HL-60 (cell line): ENCODE measurements at regions not wholly inside any gene's neighbourhood (a gene's known extent, or its start where the extent isn't known, plus 50 kb on each side); places are given as distances from the start of the nearest gene placed in this dataset.

Experiments used
- DNase-seq, 2 experiments: peaks; one replicate each; pipeline ENCODE4 v3.0.0-alpha.2; 2010 to 2020; ENCODE audit warnings: low read depth in 1 of 2, low spot score in 1 of 2
- H3K27ac ChIP-seq: fragments of 250-450 bp; sonication (Bioruptor Pico); replicated peaks from 2 replicates; pipeline ENCODE4 v1.5.1; 2020; ENCODE audit warnings: mild to moderate bottlenecking, moderate library complexity
- H3K27me3 ChIP-seq: fragments of 250-450 bp; sonication (Bioruptor Pico); 2 replicates; pipeline ENCODE4 v1.5.1; 2021; ENCODE audit warnings: mild to moderate bottlenecking, moderate library complexity; ENCODE audit not compliant: insufficient read depth, poor library complexity, severe bottlenecking
- H3K4me3 ChIP-seq: replicated peaks from 2 replicates; pipeline ENCODE4 v1.5.1; 2011; ENCODE audit warnings: mild to moderate bottlenecking, control low read depth, low read length; ENCODE audit not compliant: insufficient read depth
- GABPA ChIP-seq: IDR thresholded peaks from 2 replicates; pipeline ENCODE4 v1.6.1; 2012; ENCODE audit warnings: low read depth
- POLR2AphosphoS5 ChIP-seq: IDR thresholded peaks from 2 replicates; pipeline ENCODE4 v1.6.1; 2012; ENCODE audit warnings: low read depth
- SPI1 ChIP-seq: IDR thresholded peaks from 2 replicates; pipeline ENCODE4 v1.6.1; 2012; ENCODE audit warnings: low read depth, mild to moderate bottlenecking, borderline replicate concordance
- TF ChIP-seq, protein P1 (sequence below): IDR thresholded peaks from 2 replicates; pipeline ENCODE4 v1.6.1; 2012; ENCODE audit warnings: low read depth; ENCODE audit not compliant: insufficient replicate concordance
- TF ChIP-seq, protein P2 (sequence below): IDR thresholded peaks from one replicate; pipeline ENCODE4 v1.5.1; 2011; ENCODE audit warnings: low read length, control low read depth, inconsistent platforms; ENCODE audit not compliant: insufficient read depth

DNA sequence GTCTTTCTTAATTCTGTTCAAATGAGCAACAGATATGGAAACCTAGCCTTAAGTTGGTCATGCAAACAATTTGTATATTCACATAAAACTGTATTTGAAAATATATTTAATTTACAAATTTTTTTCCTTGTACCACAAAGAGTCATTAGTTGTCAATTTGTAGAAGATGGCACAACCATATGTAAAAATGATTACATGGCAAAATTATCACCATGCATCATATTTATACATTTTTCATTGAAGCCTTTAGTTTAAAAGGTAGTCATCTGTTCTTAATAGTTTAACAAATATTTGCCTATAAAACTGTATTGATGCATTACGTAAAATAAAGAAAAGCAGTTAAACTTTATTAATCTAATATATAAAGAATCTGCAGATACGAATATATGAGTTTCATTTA lies 1306.8 kb upstream of the ADGRB3 start:
- no peak for DNase-seq
- Histone ChIP-seq H3K27ac (no peak overlapping the region), H3K4me3 (no peak overlapping the region), H3K27me3 (no peaks in the 10 kb centered on the region)
- TF ChIP-seq, protein P1, sequence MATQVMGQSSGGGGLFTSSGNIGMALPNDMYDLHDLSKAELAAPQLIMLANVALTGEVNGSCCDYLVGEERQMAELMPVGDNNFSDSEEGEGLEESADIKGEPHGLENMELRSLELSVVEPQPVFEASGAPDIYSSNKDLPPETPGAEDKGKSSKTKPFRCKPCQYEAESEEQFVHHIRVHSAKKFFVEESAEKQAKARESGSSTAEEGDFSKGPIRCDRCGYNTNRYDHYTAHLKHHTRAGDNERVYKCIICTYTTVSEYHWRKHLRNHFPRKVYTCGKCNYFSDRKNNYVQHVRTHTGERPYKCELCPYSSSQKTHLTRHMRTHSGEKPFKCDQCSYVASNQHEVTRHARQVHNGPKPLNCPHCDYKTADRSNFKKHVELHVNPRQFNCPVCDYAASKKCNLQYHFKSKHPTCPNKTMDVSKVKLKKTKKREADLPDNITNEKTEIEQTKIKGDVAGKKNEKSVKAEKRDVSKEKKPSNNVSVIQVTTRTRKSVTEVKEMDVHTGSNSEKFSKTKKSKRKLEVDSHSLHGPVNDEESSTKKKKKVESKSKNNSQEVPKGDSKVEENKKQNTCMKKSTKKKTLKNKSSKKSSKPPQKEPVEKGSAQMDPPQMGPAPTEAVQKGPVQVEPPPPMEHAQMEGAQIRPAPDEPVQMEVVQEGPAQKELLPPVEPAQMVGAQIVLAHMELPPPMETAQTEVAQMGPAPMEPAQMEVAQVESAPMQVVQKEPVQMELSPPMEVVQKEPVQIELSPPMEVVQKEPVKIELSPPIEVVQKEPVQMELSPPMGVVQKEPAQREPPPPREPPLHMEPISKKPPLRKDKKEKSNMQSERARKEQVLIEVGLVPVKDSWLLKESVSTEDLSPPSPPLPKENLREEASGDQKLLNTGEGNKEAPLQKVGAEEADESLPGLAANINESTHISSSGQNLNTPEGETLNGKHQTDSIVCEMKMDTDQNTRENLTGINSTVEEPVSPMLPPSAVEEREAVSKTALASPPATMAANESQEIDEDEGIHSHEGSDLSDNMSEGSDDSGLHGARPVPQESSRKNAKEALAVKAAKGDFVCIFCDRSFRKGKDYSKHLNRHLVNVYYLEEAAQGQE, result no peak

DNA sequence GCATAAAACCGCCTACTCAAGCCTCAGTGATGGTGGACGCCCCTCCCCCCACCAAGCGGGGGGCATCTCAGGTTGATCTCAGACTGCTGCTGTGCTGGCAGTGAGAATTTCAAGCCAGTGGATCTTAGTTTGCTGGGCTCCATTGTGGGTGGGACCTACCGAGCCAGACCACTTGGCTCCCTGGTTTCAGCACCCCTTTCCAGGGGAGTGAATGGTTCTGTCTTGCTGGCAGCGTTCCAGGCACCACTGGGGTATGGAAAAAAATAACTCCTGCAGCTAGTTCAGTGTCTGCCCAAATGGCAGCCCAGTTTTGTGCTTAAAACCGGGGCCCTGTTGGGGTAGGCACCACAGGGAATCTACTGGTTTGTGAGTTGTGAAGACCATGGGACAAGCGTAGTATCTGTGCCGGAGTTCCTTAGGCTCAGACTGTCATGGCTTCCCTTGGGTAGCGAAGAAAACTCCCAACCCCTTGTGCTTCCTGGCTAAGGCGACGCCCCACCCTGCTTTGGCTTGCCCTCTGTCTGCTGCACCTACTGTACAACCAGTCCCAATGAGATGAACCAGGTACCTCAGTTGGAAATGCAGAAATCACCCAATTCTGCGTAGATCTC lies 1334.5 kb upstream of the ADGRB3 start:
- no peak for DNase-seq
- Histone ChIP-seq H3K27ac (no peak overlapping the region), H3K27me3 (no peaks in the 10 kb centered on the region), H3K4me3 (no peak overlapping the region)
- TF ChIP-seq, protein P2, sequence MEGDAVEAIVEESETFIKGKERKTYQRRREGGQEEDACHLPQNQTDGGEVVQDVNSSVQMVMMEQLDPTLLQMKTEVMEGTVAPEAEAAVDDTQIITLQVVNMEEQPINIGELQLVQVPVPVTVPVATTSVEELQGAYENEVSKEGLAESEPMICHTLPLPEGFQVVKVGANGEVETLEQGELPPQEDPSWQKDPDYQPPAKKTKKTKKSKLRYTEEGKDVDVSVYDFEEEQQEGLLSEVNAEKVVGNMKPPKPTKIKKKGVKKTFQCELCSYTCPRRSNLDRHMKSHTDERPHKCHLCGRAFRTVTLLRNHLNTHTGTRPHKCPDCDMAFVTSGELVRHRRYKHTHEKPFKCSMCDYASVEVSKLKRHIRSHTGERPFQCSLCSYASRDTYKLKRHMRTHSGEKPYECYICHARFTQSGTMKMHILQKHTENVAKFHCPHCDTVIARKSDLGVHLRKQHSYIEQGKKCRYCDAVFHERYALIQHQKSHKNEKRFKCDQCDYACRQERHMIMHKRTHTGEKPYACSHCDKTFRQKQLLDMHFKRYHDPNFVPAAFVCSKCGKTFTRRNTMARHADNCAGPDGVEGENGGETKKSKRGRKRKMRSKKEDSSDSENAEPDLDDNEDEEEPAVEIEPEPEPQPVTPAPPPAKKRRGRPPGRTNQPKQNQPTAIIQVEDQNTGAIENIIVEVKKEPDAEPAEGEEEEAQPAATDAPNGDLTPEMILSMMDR, result no peak
- TF ChIP-seq SPI1 (no peak), GABPA (no peak), POLR2AphosphoS5 (no peak)
- TF ChIP-seq, protein P1, result no peak

DNA sequence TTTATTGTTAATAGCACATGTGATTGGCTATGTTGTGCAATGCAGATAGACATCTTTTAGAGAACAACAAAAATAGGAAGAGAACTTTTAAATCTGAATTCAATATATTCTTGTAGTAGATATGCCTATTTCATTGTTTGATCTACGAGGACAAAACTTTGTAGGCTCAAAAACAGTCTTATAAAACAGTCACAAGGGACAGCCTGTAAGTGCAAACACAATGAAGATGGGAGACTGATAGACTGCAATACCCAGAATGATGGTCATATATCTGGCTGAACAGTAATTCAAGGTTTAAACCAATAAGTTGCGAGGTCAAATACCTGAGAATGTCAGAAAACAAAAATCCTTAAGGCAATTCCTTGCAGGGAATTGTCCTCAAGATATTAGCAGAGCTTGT lies 1342.9 kb upstream of the ADGRB3 start:
- no peak for DNase-seq
- Histone ChIP-seq H3K27me3 (no peaks in the 10 kb centered on the region), H3K4me3 (no peak overlapping the region), H3K27ac (no peak overlapping the region)
- no peak for TF ChIP-seq POLR2AphosphoS5
- TF ChIP-seq SPI1, result no peak
- TF ChIP-seq, protein P2, result no peak
- TF ChIP-seq, protein P1, result no peak
- no peak for TF ChIP-seq GABPA

DNA sequence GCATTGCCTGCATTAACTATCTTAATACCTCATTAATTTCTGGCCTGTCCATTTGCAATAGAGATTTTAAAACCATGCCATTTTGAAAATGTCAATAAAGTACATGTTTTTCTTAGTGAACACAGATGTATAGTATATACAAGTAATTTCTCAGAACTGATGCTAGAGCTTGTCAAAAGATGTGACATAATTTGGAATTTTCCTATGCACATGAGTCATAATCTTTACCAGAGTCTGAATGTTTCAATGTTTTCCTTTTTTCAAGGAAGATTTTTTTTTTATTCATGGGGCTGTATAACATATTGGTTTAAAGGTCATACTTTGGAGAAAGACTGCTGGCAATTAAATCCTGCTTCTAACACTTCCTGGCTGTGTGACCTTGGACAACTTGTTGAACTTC lies 1347.5 kb upstream of the ADGRB3 start:
- DNase-seq, result no peak
- Histone ChIP-seq H3K27me3 (no peaks in the 10 kb centered on the region), H3K27ac (no peak overlapping the region), H3K4me3 (no peak overlapping the region)
- TF ChIP-seq, protein P2, result no peak
- TF ChIP-seq POLR2AphosphoS5 (no peak), GABPA (no peak), SPI1 (no peak)
- TF ChIP-seq, protein P1, result no peak
